ENCODE measurements at regions not wholly inside any gene's neighbourhood (a gene's known extent, or its start where the extent isn't known, plus 50 kb on each side); places are given as distances from the start of the nearest gene placed in this dataset.

- TF ChIP-seq, protein P1, sequence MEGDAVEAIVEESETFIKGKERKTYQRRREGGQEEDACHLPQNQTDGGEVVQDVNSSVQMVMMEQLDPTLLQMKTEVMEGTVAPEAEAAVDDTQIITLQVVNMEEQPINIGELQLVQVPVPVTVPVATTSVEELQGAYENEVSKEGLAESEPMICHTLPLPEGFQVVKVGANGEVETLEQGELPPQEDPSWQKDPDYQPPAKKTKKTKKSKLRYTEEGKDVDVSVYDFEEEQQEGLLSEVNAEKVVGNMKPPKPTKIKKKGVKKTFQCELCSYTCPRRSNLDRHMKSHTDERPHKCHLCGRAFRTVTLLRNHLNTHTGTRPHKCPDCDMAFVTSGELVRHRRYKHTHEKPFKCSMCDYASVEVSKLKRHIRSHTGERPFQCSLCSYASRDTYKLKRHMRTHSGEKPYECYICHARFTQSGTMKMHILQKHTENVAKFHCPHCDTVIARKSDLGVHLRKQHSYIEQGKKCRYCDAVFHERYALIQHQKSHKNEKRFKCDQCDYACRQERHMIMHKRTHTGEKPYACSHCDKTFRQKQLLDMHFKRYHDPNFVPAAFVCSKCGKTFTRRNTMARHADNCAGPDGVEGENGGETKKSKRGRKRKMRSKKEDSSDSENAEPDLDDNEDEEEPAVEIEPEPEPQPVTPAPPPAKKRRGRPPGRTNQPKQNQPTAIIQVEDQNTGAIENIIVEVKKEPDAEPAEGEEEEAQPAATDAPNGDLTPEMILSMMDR (IDR thresholded peaks at IDR 0.05 in 4 of 5, conservative IDR thresholded peaks at IDR 0.05 in 1 of 5) = no peak
- no peak for TF ChIP-seq POLR2A (IDR thresholded peaks at IDR 0.05)
Measured at GRCh38 chr5:167081561-167081960, 1209.9 kb upstream of the WWC1 start.

Measured in gastrocnemius medialis (tissue), 4 donors.